ENCODE measurements at regions not wholly inside any gene's neighbourhood (a gene's known extent, or its start where the extent isn't known, plus 50 kb on each side); places are given as distances from the start of the nearest gene placed in this dataset.

DNA sequence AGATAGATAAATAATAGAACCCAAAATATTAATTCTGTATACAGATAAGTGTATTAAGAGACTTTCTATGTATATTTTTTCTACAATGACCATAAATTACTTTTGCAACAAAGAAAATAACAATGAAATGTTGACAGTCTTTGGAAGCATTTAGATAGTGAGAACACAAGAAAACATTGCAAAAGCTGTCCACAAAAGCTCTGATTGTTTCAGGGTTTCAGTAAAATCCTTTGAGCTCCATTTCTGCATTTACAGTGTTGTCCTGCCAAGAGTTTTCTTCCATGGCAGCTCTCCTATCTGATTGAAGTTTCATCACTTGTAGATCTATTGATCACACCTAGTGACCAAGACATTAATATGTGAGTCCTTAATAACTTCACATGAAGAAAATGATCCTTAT is 321.8 kb downstream of the GPR37 start:
- no peak for DNase-seq
- Mint-ChIP-seq H3K36me3 (ENCODE audit: low read depth) (no peaks in the 10 kb centered on the region), H3K4me3 (no peak overlapping the region), H3K4me1 (no peaks in the 10 kb centered on the region), H3K9me3 (no peaks in the 10 kb centered on the region), H3K27me3 (no peaks in the 10 kb centered on the region), H3K27ac (no peak overlapping the region)
- ChIA-PET CTCF (no interaction called here), POLR2A (no interaction called here)
- TF ChIP-seq, protein P1, sequence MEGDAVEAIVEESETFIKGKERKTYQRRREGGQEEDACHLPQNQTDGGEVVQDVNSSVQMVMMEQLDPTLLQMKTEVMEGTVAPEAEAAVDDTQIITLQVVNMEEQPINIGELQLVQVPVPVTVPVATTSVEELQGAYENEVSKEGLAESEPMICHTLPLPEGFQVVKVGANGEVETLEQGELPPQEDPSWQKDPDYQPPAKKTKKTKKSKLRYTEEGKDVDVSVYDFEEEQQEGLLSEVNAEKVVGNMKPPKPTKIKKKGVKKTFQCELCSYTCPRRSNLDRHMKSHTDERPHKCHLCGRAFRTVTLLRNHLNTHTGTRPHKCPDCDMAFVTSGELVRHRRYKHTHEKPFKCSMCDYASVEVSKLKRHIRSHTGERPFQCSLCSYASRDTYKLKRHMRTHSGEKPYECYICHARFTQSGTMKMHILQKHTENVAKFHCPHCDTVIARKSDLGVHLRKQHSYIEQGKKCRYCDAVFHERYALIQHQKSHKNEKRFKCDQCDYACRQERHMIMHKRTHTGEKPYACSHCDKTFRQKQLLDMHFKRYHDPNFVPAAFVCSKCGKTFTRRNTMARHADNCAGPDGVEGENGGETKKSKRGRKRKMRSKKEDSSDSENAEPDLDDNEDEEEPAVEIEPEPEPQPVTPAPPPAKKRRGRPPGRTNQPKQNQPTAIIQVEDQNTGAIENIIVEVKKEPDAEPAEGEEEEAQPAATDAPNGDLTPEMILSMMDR (IDR thresholded peaks at IDR 0.05): no peak
- ATAC-seq (ENCODE audit: low read depth): no peak
- intact Hi-C loops (cut with micrococcal nuclease): no loop called here

DNA sequence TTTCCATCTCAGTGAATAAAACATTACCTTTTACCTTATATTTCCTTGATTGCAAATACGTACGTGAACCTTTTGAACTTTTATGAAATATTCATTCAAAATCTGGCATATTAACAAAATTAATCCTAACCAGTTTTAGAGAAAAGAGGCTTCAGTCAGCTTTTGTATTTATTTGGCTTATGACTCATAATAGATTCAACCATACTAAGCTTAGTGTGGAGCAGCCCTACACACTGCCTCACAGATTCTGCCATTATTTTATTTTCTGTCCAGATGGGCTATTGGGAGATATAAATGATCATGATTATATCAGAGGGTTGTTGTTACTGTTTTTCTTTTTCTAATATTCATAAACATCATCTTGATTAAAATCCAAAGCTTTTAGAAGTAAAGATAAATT is 325.5 kb downstream of the GPR37 start:
- Mint-ChIP-seq H3K4me3 (no peak overlapping the region), H3K9me3 (no peaks in the 10 kb centered on the region), H3K27ac (no peak overlapping the region), H3K4me1 (no peaks in the 10 kb centered on the region), H3K36me3 (ENCODE audit: low read depth) (no peaks in the 10 kb centered on the region), H3K27me3 (no peaks in the 10 kb centered on the region)
- intact Hi-C loops (cut with micrococcal nuclease): no loop called here
- TF ChIP-seq, protein P1 (IDR thresholded peaks at IDR 0.05): no peak
- CTCF ChIA-PET: no interaction called here
- DNase-seq: no peak
- POLR2A ChIA-PET: no interaction called here
- no peak for ATAC-seq (ENCODE audit: low read depth)

DNA sequence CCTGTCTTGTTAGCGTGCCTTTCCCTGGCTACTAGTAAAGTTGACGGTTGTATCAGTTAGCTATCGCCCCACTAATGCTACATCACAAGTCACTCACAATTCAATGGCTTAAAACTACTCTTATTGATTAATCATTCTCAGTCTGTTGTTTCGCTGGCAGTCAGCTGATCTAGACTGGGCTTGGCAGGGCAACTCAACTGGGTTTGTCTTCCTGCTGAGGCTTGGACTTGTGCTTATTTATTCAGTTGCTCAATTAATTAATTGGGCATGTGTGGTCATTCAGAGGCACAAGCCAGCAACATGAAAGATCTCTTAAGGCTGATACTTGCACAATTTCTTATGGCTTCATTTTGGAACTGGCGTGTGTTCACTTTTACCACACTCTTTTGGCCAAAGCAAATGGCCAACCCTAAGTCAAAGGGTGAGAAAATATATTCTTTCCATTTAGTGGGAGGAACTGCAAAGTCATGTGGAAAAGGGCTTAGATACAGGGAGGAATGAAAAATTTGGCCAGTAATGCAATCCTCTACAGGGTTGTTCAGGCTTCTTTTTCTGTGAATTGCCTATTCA is 333.5 kb downstream of the GPR37 start:
- DNase-seq (no peak), ATAC-seq (ENCODE audit: low read depth) (no peak)
- Mint-ChIP-seq H3K9me3 (peaks cover 3% of the 10 kb centered on the region), H3K4me3 (no peak overlapping the region), H3K36me3 (ENCODE audit: low read depth) (no peaks in the 10 kb centered on the region), H3K27me3 (no peaks in the 10 kb centered on the region), H3K4me1 (no peaks in the 10 kb centered on the region), H3K27ac (no peak overlapping the region)
- ChIA-PET CTCF (no interaction called here), POLR2A (no interaction called here)
- TF ChIP-seq, protein P1 (IDR thresholded peaks at IDR 0.05): no peak
- intact Hi-C loops (cut with micrococcal nuclease): no loop called here

DNA sequence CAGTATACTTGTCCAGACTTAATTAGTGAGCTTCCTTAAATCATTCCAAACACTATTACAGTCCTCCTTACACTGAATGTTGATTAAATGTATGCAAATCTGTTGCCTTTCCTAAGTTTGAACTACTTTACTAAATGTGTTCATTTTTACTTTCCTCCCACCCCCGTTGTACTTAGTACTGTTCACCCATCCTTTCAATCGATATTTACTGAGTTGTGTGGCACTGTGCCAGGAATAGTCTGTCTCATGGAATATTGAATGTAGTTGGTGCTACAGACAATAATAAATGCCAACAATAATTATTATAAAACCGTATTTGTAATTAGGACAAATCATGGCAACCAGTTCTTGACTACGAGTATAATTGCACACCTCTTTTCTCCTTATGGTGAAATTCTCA is 335.7 kb downstream of the GPR37 start:
- H3K27ac Mint-ChIP-seq: no peak overlapping the region
- no peaks in the 10 kb centered on the region for H3K4me1 Mint-ChIP-seq
- H3K27me3 Mint-ChIP-seq: no peaks in the 10 kb centered on the region
- ChIA-PET CTCF (no interaction called here), POLR2A (no interaction called here)
- intact Hi-C loops (cut with micrococcal nuclease): no loop called here
- no peak overlapping the region for H3K4me3 Mint-ChIP-seq
- TF ChIP-seq, protein P1 (IDR thresholded peaks at IDR 0.05): no peak
- DNase-seq (no peak), ATAC-seq (ENCODE audit: low read depth) (no peak)
- H3K36me3 Mint-ChIP-seq (ENCODE audit: low read depth): no peaks in the 10 kb centered on the region
- peaks cover 3% of the 10 kb centered on the region for H3K9me3 Mint-ChIP-seq

DNA sequence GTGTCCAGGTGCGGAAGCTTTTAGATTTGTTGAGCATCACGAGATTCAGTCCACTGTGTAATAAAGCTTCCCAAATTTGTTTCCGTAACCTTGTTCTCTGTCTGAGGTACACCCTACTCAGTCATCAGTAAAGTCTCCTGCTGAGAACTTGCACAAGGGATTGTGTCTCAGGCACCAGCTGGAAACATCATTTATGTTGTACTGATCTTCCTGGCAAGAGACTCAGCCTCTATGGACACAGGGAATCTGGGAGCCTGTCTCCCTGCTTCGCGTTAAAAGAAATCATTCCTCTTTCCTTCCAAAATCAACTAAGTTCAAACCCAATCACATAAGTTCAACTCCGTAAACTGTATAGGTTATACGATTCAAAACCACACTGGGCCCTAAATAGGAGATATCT is 336.8 kb downstream of the GPR37 start:
- TF ChIP-seq, protein P1 (IDR thresholded peaks at IDR 0.05): no peak
- Mint-ChIP-seq H3K27ac (no peak overlapping the region), H3K4me1 (no peaks in the 10 kb centered on the region), H3K27me3 (no peaks in the 10 kb centered on the region), H3K36me3 (ENCODE audit: low read depth) (no peaks in the 10 kb centered on the region), H3K4me3 (no peak overlapping the region), H3K9me3 (peaks cover 3% of the 10 kb centered on the region)
- ChIA-PET POLR2A (no interaction called here), CTCF (no interaction called here)
- ATAC-seq (ENCODE audit: low read depth) (no peak), DNase-seq (no peak)
- intact Hi-C loops (cut with micrococcal nuclease): no loop called here
